ENCODE measurements at regions not wholly inside any gene's neighbourhood (a gene's known extent, or its start where the extent isn't known, plus 50 kb on each side); places are given as distances from the start of the nearest gene placed in this dataset.
"Not testable (repeated sequence)": the region's sequence is repeated elsewhere in the genome, so short reads cannot be mapped to it uniquely, and the experiment has no call there.

DNA sequence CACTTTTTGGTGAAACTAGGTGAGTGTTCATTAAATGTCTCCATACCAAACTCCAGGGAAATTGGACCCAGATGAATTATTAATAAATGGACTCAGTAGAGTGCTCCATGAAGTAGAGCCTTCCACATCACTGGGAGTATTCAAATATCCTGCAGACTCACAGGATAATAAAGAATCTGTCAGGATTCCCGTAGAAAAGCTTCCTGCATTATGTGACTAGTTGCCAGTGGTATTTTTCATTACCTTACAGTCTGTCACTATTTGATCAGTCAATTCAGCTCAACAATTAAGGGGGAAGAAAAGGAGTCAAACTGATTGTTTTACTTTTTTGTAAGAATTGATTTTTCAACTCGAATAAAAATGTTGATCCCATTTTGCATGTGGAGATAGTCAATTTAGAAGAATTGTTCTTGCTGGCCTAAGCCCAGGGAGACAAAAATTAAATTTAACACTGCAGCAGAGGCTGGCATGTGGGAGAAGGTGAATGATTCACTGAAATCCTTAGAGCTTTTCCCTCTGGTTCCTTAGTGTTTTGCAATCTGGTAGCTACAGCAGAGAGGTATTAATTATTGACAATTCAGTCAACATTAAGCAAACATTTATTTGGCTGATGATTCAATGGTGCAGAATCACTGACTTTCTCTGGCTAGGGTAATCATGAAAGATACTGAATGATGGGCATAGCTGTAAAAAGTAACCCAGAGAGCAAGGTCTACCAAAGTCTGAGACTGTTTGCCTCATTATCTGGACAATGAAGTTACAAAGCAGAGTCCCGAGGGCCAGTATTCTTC, 442.4 kb downstream of the CD83 start:
- no peaks in the 10 kb centered on the region for H3F3A ChIP-seq (ENCODE audit: control insufficient read depth, insufficient read depth)
- H3K79me2 ChIP-seq (ENCODE audit: control insufficient read depth, low read length), result no peaks in the 10 kb centered on the region
- no peak overlapping the region for H3K27ac ChIP-seq (ENCODE audit: low read depth, low read length)
- H3K4me3 ChIP-seq (ENCODE audit: low read length), result no peak overlapping the region
- no peak overlapping the region for H3K4me2 ChIP-seq (ENCODE audit: low read length)
- no peaks in the 10 kb centered on the region for H3K36me3 ChIP-seq (ENCODE audit: control insufficient read depth, low read length)
- H3K4me1 ChIP-seq (ENCODE audit: control insufficient read depth, low read length), result no peaks in the 10 kb centered on the region
- no peaks in the 10 kb centered on the region for H3K9me2 ChIP-seq (replicated peaks; ENCODE audit: control insufficient read depth, low read length)
- H3K9me3 ChIP-seq (ENCODE audit: control insufficient read depth, insufficient read depth, low read length), result no peaks in the 10 kb centered on the region
- H3K27me3 ChIP-seq (ENCODE audit: control insufficient read depth, low read length), result no peaks in the 10 kb centered on the region; the same call in 1 of the 2 replicates
- no peaks in the 10 kb centered on the region for H4K20me1 ChIP-seq (ENCODE audit: control insufficient read depth, insufficient read depth, low read depth, low read length)
- no peak for TF ChIP-seq EZH2phosphoT487 (IDR thresholded peaks at IDR 0.05; ENCODE audit: borderline replicate concordance, low read length)
- TF ChIP-seq, protein P1, sequence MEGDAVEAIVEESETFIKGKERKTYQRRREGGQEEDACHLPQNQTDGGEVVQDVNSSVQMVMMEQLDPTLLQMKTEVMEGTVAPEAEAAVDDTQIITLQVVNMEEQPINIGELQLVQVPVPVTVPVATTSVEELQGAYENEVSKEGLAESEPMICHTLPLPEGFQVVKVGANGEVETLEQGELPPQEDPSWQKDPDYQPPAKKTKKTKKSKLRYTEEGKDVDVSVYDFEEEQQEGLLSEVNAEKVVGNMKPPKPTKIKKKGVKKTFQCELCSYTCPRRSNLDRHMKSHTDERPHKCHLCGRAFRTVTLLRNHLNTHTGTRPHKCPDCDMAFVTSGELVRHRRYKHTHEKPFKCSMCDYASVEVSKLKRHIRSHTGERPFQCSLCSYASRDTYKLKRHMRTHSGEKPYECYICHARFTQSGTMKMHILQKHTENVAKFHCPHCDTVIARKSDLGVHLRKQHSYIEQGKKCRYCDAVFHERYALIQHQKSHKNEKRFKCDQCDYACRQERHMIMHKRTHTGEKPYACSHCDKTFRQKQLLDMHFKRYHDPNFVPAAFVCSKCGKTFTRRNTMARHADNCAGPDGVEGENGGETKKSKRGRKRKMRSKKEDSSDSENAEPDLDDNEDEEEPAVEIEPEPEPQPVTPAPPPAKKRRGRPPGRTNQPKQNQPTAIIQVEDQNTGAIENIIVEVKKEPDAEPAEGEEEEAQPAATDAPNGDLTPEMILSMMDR (IDR thresholded peaks at IDR 0.05; ENCODE audit: low read depth, low read length, poor library complexity, severe bottlenecking), result no peak

DNA sequence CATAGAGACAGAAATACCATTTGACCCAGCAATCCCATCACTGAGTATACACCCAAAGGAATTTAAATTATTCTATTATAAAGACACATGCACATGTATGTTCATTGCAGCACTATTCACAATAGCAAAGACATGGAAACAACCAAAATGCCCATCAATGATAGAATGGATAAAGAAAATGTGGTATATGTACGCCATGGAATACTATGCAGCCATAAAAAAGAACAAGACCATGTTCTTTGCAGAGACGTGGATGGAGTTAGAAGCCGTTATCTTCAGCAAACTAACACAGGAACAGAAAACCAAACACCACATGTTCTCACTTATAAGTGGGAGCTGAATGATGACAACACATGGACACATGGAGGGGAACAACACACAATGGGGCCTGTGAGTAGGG, 444.0 kb downstream of the CD83 start:
- not testable (repeated sequence) for H4K20me1 ChIP-seq (ENCODE audit: control insufficient read depth, insufficient read depth, low read depth, low read length); H3K9me3 ChIP-seq (ENCODE audit: control insufficient read depth, insufficient read depth, low read length); H3K4me2 ChIP-seq (ENCODE audit: low read length); H3K36me3 ChIP-seq (ENCODE audit: control insufficient read depth, low read length); H3K4me1 ChIP-seq (ENCODE audit: control insufficient read depth, low read length); H3K4me3 ChIP-seq (ENCODE audit: low read length); H3K27ac ChIP-seq (ENCODE audit: low read depth, low read length); H3K79me2 ChIP-seq (ENCODE audit: control insufficient read depth, low read length); H3K27me3 ChIP-seq (ENCODE audit: control insufficient read depth, low read length); H3K9me2 ChIP-seq (replicated peaks; ENCODE audit: control insufficient read depth, low read length); H3F3A ChIP-seq (ENCODE audit: control insufficient read depth, insufficient read depth)

DNA sequence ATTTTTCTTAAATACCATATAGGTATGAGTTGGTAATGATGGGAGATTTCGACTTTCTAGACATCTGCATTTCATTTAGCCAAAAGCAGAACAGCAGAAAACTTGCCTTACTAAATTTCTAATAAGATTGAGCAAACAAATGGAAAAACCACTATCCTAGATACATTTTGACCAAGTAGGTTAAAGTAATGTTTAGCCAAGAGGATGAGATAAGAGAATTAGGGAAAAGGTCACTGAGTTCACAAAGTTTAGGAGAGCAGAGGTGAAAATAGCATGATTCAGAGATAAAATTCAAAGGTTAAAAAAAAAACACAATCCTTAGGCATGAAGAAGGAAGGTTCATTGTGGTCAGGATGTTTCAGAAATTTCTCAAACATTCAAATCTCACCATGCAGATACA, 450.3 kb downstream of the CD83 start:
- Histone ChIP-seq H4K20me1 (ENCODE audit: control insufficient read depth, insufficient read depth, low read depth, low read length) (no peaks in the 10 kb centered on the region), H3K27me3 (ENCODE audit: control insufficient read depth, low read length) (peaks cover 8% of the 10 kb centered on the region), H3K79me2 (ENCODE audit: control insufficient read depth, low read length) (no peaks in the 10 kb centered on the region), H3K4me2 (ENCODE audit: low read length) (no peak overlapping the region), H3K9me2 (replicated peaks; ENCODE audit: control insufficient read depth, low read length) (no peaks in the 10 kb centered on the region), H3K36me3 (ENCODE audit: control insufficient read depth, low read length) (no peaks in the 10 kb centered on the region), H3K4me3 (ENCODE audit: low read length) (no peak overlapping the region), H3K9me3 (ENCODE audit: control insufficient read depth, insufficient read depth, low read length) (no peaks in the 10 kb centered on the region), H3K27ac (ENCODE audit: low read depth, low read length) (no peak overlapping the region), H3K4me1 (ENCODE audit: control insufficient read depth, low read length) (no peaks in the 10 kb centered on the region), H3F3A (ENCODE audit: control insufficient read depth, insufficient read depth) (no peaks in the 10 kb centered on the region)
- no peak for TF ChIP-seq EZH2phosphoT487 (IDR thresholded peaks at IDR 0.05; ENCODE audit: borderline replicate concordance, low read length)
- TF ChIP-seq, protein P1 (IDR thresholded peaks at IDR 0.05; ENCODE audit: low read depth, low read length, poor library complexity, severe bottlenecking), result no peak

DNA sequence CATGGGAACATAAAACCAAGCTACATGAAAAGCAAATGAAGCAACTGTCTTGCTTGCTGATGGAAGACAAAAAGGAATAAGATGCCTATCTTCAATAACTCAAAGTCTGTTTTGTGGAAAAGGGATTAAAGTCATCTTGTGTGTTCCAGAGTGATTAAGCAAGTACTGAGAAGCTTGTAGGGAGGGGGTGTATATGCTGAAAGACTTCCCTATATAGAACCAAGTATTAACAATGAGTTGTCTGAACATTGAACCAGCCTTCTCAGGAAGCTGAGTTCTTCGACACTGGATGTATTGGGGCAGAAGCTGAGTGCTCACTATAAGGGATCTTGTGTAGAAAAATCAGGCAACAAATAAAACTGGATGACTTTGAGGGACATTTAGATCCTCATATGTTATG, 451.8 kb downstream of the CD83 start:
- H3K4me3 ChIP-seq (ENCODE audit: low read length), result no peak overlapping the region
- H3K9me3 ChIP-seq (ENCODE audit: control insufficient read depth, insufficient read depth, low read length), result no peaks in the 10 kb centered on the region
- peaks cover 15% of the 10 kb centered on the region for H3K4me1 ChIP-seq (ENCODE audit: control insufficient read depth, low read length)
- no peaks in the 10 kb centered on the region for H3F3A ChIP-seq (ENCODE audit: control insufficient read depth, insufficient read depth)
- no peaks in the 10 kb centered on the region for H3K79me2 ChIP-seq (ENCODE audit: control insufficient read depth, low read length)
- H3K27ac ChIP-seq (ENCODE audit: low read depth, low read length), result no peak overlapping the region
- TF ChIP-seq, protein P1 (IDR thresholded peaks at IDR 0.05; ENCODE audit: low read depth, low read length, poor library complexity, severe bottlenecking), result no peak
- peaks cover 8% of the 10 kb centered on the region; the same call in 1 of the 2 replicates for H3K27me3 ChIP-seq (ENCODE audit: control insufficient read depth, low read length)
- H3K36me3 ChIP-seq (ENCODE audit: control insufficient read depth, low read length), result no peaks in the 10 kb centered on the region
- H3K4me2 ChIP-seq (ENCODE audit: low read length), result no peak overlapping the region
- H4K20me1 ChIP-seq (ENCODE audit: control insufficient read depth, insufficient read depth, low read depth, low read length), result no peaks in the 10 kb centered on the region
- H3K9me2 ChIP-seq (replicated peaks; ENCODE audit: control insufficient read depth, low read length), result no peaks in the 10 kb centered on the region

DNA sequence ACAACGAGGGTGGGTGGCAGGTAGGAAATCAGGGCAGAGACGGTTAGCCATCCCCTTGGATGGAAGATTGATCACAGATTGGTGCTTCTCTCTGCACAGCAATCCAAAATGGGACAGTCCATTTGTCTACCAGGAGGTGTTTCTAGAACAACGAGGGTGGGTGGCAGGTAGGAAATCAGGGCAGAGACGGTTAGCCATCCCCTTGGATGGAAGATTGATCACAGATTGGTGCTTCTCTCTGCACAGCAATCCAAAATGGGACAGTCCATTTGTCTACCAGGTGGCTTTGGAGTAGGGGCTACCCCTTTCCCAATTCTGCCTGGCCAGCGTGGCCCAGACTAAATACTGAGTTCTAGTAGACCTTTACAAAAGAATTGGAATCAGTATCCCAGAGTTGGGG, 452.3 kb downstream of the CD83 start:
- not testable (repeated sequence) for H3K36me3 ChIP-seq (ENCODE audit: control insufficient read depth, low read length); H3K79me2 ChIP-seq (ENCODE audit: control insufficient read depth, low read length); H4K20me1 ChIP-seq (ENCODE audit: control insufficient read depth, insufficient read depth, low read depth, low read length); H3K27ac ChIP-seq (ENCODE audit: low read depth, low read length); H3K27me3 ChIP-seq (ENCODE audit: control insufficient read depth, low read length); H3K4me3 ChIP-seq (ENCODE audit: low read length); H3F3A ChIP-seq (ENCODE audit: control insufficient read depth, insufficient read depth); H3K9me3 ChIP-seq (ENCODE audit: control insufficient read depth, insufficient read depth, low read length); H3K9me2 ChIP-seq (replicated peaks; ENCODE audit: control insufficient read depth, low read length); H3K4me2 ChIP-seq (ENCODE audit: low read length)
- peaks cover 15% of the 10 kb centered on the region for H3K4me1 ChIP-seq (ENCODE audit: control insufficient read depth, low read length)
